Suprapubic skin (tissue), 4 donors: ENCODE measurements at regions not wholly inside any gene's neighbourhood (a gene's known extent, or its start where the extent isn't known, plus 50 kb on each side); places are given as distances from the start of the nearest gene placed in this dataset.
"Not testable (repeated sequence)": the region's sequence is repeated elsewhere in the genome, so short reads cannot be mapped to it uniquely, and the experiment has no call there.

Experiments used
- DNase-seq, 2 donors: peaks; one replicate each; pipeline ENCODE4 v3.0.0-alpha.2; 2019; ENCODE audit warnings: low spot score in 2 of 2
- H3K27ac ChIP-seq: fragments of 200-600 bp; sonication (generic); one replicate; pipeline ENCODE4 v1.5.1; 2019
- H3K27me3 ChIP-seq: fragments of 200-600 bp; sonication (generic); one replicate; pipeline ENCODE4 v1.5.1; 2019
- H3K36me3 ChIP-seq: fragments of 200-600 bp; sonication (generic); one replicate; pipeline ENCODE4 v1.5.1; 2019
- H3K4me1 ChIP-seq: fragments of 200-600 bp; sonication (generic); one replicate; pipeline ENCODE4 v1.5.1; 2019
- H3K4me3 ChIP-seq: fragments of 200-600 bp; sonication (generic); one replicate; pipeline ENCODE4 v1.5.1; 2019; ENCODE audit warnings: mild to moderate bottlenecking
- H3K9me3 ChIP-seq: fragments of 200-600 bp; sonication (generic); one replicate; pipeline ENCODE4 v1.5.1; 2019
- EP300 ChIP-seq: sonication (generic); formaldehyde crosslinking; IDR thresholded peaks from one replicate; pipeline ENCODE4 v1.6.1; 2017; ENCODE audit warnings: antibody characterized with exemption
- POLR2A ChIP-seq, 2 donors: fragments of 450-650 bp; IDR thresholded peaks; one replicate each; pipeline ENCODE4 v1.6.1; 2017; ENCODE audit warnings: antibody characterized with exemption in 2 of 2, mild to moderate bottlenecking in 2 of 2, moderate library complexity in 2 of 2
- POLR2AphosphoS5 ChIP-seq, 3 donors: sonication (generic); formaldehyde crosslinking; IDR thresholded peaks; one replicate each; pipeline ENCODE4 v1.6.1; 2017; ENCODE audit warnings: antibody characterized with exemption in 3 of 3
- WGBS: methylation state at CpG from one replicate; pipeline ENCODE4 v1.1.5; 2018; 5-methylcytosine and 5-hydroxymethylcytosine counted together
- TF ChIP-seq, protein P1 (sequence below), 2 donors: fragments of 200-600 bp in 1 of 2; fragments of 450-650 bp in 1 of 2; sonication (generic) in 1 of 2; IDR thresholded peaks; one replicate each; pipeline ENCODE4 v1.5.1; 2016 to 2019; ENCODE audit warnings: antibody characterized with exemption in 2 of 2, mild to moderate bottlenecking in 1 of 2, moderate library complexity in 1 of 2

DNA sequence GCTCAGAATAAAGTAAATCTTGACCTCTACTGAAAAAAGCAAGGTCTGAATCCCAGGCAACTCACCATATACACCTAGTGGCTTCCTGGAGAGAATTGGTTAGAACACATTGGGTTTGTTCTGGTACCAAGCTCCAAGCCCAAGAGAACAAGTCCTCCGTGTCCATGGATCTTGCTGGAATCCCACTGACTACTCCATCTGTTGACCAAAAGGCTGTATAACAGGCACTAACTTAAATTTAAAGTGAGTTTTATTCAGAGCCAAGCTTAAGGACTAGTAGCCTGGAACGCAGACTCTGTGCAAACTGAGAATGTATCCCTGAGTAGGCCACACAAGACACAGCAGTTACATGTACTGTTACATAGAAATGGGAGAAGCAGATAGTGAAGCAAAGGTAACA, 342.1 kb upstream of the LRRC3B start:
- Histone ChIP-seq H3K9me3 (peaks cover 17% of the 10 kb centered on the region), H3K36me3 (no peaks in the 10 kb centered on the region), H3K27ac (no peak overlapping the region), H3K4me1 (no peaks in the 10 kb centered on the region), H3K27me3 (no peaks in the 10 kb centered on the region), H3K4me3 (no peak overlapping the region)
- WGBS = 78% methylated on average over 2 of the region's 2 CpGs
- no peak for DNase-seq
- TF ChIP-seq EP300 = no peak
- TF ChIP-seq POLR2A (IDR thresholded peaks at IDR 0.05) = no peak
- TF ChIP-seq, protein P1, sequence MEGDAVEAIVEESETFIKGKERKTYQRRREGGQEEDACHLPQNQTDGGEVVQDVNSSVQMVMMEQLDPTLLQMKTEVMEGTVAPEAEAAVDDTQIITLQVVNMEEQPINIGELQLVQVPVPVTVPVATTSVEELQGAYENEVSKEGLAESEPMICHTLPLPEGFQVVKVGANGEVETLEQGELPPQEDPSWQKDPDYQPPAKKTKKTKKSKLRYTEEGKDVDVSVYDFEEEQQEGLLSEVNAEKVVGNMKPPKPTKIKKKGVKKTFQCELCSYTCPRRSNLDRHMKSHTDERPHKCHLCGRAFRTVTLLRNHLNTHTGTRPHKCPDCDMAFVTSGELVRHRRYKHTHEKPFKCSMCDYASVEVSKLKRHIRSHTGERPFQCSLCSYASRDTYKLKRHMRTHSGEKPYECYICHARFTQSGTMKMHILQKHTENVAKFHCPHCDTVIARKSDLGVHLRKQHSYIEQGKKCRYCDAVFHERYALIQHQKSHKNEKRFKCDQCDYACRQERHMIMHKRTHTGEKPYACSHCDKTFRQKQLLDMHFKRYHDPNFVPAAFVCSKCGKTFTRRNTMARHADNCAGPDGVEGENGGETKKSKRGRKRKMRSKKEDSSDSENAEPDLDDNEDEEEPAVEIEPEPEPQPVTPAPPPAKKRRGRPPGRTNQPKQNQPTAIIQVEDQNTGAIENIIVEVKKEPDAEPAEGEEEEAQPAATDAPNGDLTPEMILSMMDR (IDR thresholded peaks at IDR 0.05) = no peak
- TF ChIP-seq POLR2AphosphoS5 (IDR thresholded peaks at IDR 0.05) = no peak

DNA sequence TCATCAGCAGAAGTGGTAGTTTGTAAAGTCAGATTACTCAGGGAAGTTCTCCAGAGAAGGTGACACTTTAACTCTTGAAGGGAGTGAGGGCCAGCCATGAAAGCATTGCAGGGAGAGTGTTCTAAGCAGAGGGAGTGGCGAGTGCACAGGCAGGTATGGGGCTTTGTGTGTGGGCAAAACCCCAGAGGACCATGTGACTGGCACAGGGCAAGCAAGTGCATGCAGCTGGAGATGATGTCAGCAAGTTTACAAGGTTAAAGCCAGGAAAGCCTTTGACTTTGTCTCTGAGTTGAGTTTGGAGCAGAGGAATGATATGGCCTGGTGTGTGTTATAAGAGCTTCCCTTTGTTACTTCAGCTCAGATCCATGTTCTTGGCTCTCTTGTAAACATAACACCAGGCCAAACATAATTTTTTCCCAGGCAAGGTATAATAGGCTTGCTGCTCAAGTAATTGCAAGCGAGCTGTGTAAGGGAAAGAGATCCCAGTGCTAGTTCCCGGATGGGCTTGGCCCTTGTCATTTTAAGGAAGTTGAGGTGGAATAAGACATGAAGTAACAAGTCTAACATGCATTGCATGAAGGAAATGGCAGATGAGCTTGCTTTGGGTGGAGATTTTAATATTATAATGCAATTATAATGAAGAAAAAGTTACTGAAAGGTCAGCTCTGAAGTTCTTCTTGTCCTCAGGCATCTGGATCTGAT, 341.1 kb upstream of the LRRC3B start:
- H3K27me3 ChIP-seq = no peaks in the 10 kb centered on the region
- H3K36me3 ChIP-seq = no peaks in the 10 kb centered on the region
- DNase-seq = no peak
- no peak overlapping the region for H3K27ac ChIP-seq
- 63% methylated on average over 3 of the region's 3 CpGs for WGBS
- H3K9me3 ChIP-seq = peaks cover 17% of the 10 kb centered on the region
- TF ChIP-seq, protein P1 (IDR thresholded peaks at IDR 0.05) = no peak
- TF ChIP-seq POLR2AphosphoS5 (IDR thresholded peaks at IDR 0.05) (no peak), POLR2A (IDR thresholded peaks at IDR 0.05) (no peak), EP300 (no peak)
- H3K4me3 ChIP-seq = no peak overlapping the region
- no peaks in the 10 kb centered on the region for H3K4me1 ChIP-seq

DNA sequence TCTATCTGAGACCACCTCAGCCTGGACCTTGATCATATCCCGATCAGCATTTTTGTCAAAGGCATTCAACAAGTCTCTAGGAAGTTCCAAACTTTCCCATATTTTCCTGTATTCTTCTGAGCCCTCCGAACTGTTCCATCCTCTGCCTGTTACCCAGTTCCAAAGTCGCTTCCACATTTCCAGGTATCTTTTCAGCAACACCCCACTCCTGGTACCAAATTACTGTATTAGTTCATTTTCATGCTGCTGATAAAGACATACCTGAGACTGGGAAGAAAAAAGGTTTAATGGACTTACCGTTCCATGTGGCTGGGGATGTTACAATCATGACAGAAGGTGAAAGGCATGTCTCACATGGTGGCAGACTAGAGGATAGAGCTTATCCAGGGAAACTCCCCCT, 338.1 kb upstream of the LRRC3B start:
- not testable (repeated sequence) for H3K4me3 ChIP-seq, DNase-seq, H3K27me3 ChIP-seq, H3K27ac ChIP-seq, H3K4me1 ChIP-seq, H3K36me3 ChIP-seq
- peaks cover 17% of the 10 kb centered on the region for H3K9me3 ChIP-seq
- WGBS = 94% methylated on average over 4 of the region's 4 CpGs

DNA sequence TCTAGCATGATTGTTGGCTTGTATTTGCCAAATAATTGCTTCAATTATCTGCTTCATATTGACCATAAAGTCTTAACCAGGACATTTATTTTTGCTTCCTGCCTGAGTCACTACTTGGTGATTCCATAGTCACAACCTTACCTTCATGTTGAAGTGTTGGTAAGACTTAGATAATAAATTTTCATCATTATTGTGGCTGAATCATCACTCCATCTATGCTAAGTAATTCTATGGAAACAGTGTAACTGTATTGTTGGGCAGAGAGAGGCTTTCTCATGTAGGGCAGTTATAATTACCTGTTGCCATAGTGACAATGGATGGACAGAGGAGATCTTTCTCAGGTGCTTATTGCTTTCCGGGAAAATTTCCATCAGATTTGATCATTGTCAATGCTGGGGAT, 330.7 kb upstream of the LRRC3B start:
- 75% methylated on average over 1 of the region's 1 CpG for WGBS
- DNase-seq = no peak
- no peak overlapping the region for H3K27ac ChIP-seq
- H3K4me3 ChIP-seq = no peak overlapping the region
- TF ChIP-seq, protein P1 (IDR thresholded peaks at IDR 0.05) = no peak
- H3K9me3 ChIP-seq = no peaks in the 10 kb centered on the region
- H3K36me3 ChIP-seq = no peaks in the 10 kb centered on the region
- no peaks in the 10 kb centered on the region for H3K27me3 ChIP-seq
- H3K4me1 ChIP-seq = no peaks in the 10 kb centered on the region

DNA sequence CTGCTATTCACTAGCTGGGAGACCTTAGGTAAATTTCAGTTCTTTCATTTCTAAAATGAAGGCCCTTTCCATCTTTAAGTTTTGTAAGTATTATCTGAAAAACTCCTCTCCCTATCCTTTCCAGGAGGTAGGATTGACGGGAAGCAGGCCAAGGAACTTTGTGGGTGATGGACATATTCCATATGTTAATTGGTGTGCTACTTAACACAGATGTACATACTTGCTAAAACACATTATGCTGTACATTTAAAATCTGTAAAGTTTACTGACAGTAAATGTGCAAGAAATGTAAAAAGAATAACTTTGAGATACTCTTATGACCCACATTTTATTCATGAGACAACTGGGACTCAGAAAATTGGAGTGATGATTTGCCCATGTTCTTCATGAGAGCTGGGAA, 329.8 kb upstream of the LRRC3B start:
- TF ChIP-seq EP300 = no peak
- TF ChIP-seq, protein P1 (IDR thresholded peaks at IDR 0.05) = no peak
- TF ChIP-seq POLR2AphosphoS5 (IDR thresholded peaks at IDR 0.05) = no peak
- TF ChIP-seq POLR2A (IDR thresholded peaks at IDR 0.05) = no peak
- Histone ChIP-seq H3K4me1 (no peaks in the 10 kb centered on the region), H3K9me3 (no peaks in the 10 kb centered on the region), H3K4me3 (no peak overlapping the region), H3K27me3 (no peaks in the 10 kb centered on the region), H3K36me3 (no peaks in the 10 kb centered on the region), H3K27ac (no peak overlapping the region)
- WGBS = 50% methylated on average over 1 of the region's 1 CpG
- DNase-seq = no peak

DNA sequence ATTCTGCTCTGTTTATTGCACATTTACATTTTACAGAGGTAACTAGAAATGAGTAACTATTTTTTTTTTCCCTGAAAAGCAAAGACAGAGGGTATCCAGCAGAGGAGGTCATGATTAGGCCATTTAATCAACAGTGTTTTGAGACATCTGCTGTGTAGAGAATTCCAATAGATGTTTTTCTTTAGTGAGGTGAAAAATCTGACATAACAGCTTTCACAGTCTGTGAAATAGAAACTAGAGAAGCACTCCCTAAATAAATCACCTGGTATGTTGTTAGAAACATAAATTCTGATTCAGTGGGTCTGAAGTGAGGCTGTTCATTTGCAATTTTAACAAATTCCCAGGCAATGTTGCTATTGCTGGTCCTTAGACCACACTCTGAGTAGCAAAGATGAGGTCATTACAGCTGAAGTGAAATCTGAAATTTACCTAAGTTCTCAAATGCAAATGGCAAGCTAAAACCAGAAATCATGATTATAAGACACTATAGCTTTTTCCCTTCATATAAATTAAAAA, 329.2 kb upstream of the LRRC3B start:
- no peak overlapping the region for H3K4me3 ChIP-seq
- no peak overlapping the region for H3K27ac ChIP-seq
- H3K36me3 ChIP-seq = no peaks in the 10 kb centered on the region
- no peaks in the 10 kb centered on the region for H3K9me3 ChIP-seq
- TF ChIP-seq, protein P1 (IDR thresholded peaks at IDR 0.05) = no peak
- TF ChIP-seq POLR2AphosphoS5 (IDR thresholded peaks at IDR 0.05) (no peak), EP300 (no peak), POLR2A (IDR thresholded peaks at IDR 0.05) (no peak)
- DNase-seq = no peak
- no peaks in the 10 kb centered on the region for H3K4me1 ChIP-seq
- H3K27me3 ChIP-seq = no peaks in the 10 kb centered on the region
